A549 (cell line): ENCODE measurements at regions not wholly inside any gene's neighbourhood (a gene's known extent, or its start where the extent isn't known, plus 50 kb on each side); places are given as distances from the start of the nearest gene placed in this dataset.

Experiments used
- ATAC-seq, 2 experiments: fragments of 200-7000 bp in 1 of 2; fragments of >200 bp in 1 of 2; cut with Nextera tagmentation in 1 of 2; cut with Tn5 transposase in 1 of 2; 3 replicates each; pipeline versions ENCODE4 v1.8.0 to v1.9.1; 2018 to 2020; ENCODE audit warnings: mild to moderate bottlenecking in 1 of 2, moderate library complexity in 1 of 2
- CTCF ChIA-PET: fragments of 300-600 bp; sonication (Branson Sonifier 250); formaldehyde crosslinking; extraction: SDS; loops from one replicate; lab custom pipeline; 2021; ENCODE audit warnings: antibody characterized with exemption, inconsistent platforms; lab: Yijun Ruan, JAX
- POLR2A ChIA-PET: fragments of 350-600 bp; formaldehyde crosslinking; extraction: SDS; loops from one replicate; lab custom pipeline; 2021; ENCODE audit warnings: antibody characterized with exemption, inconsistent platforms; lab: Yijun Ruan, JAX
- DNase-seq, 2 experiments: peaks; one replicate each; pipeline versions ENCODE4 v3.0.0 to v3.0.0-alpha.2; 2011 to 2016; ENCODE audit warnings: low read depth in 1 of 2, low spot score in 1 of 2
- FAIRE-seq: peaks from 2 replicates; lab custom pipeline; 2011; peaks lifted over from hg19 to GRCh38; lab: Jason Lieb, UNC
- H3K27ac ChIP-seq, 2 experiments: fragments of >200 bp; sonication (Bioruptor Twin); formaldehyde crosslinking; 3 replicates each; pipeline ENCODE4 v1.5.1; 2016 to 2017
- H3K4me1 ChIP-seq: fragments of >200 bp; sonication (Bioruptor Twin); formaldehyde crosslinking; 3 replicates; pipeline ENCODE4 v1.6.1; 2016
- H3K4me2 ChIP-seq: fragments of >200 bp; sonication (Bioruptor Twin); formaldehyde crosslinking; 3 replicates; pipeline ENCODE4 v1.6.1; 2016
- H3K4me3 ChIP-seq: fragments of >200 bp; sonication (Bioruptor Twin); formaldehyde crosslinking; 3 replicates; pipeline ENCODE4 v1.5.1; 2016
- H3K9me3 ChIP-seq: fragments of >200 bp; sonication (Bioruptor Twin); formaldehyde crosslinking; 3 replicates; pipeline ENCODE4 v1.6.1; 2016
- CBX8 ChIP-seq: fragments of 200-600 bp; sonication (generic); IDR thresholded peaks from 2 replicates; pipeline ENCODE4 v1.6.1; 2016
- CEBPB ChIP-seq, 2 experiments: fragments of >200 bp in 1 of 2; sonication (Bioruptor Twin) in 1 of 2; formaldehyde crosslinking in 1 of 2; IDR thresholded peaks; 2 replicates each; pipeline ENCODE4 v1.6.1; 2012 to 2016
- EHF ChIP-seq: fragments of 250-450 bp; sonication (Bioruptor Pico); IDR thresholded peaks from 2 replicates; pipeline ENCODE4 v1.5.0; 2020; ENCODE audit warnings: mild to moderate bottlenecking
- ESRRA ChIP-seq: fragments of 150-350 bp; IDR thresholded peaks from 2 replicates; pipeline ENCODE4 v1.6.1; 2014; ENCODE audit warnings: mild to moderate bottlenecking, low read length, borderline replicate concordance
- FOSB ChIP-seq: fragments of 250-450 bp; sonication (Bioruptor Pico); IDR thresholded peaks from 2 replicates; pipeline ENCODE4 v1.5.0; 2020; ENCODE audit warnings: mild to moderate bottlenecking, moderate library complexity
- FOXS1 ChIP-seq: fragments of 250-450 bp; sonication (Bioruptor Pico); IDR thresholded peaks from 2 replicates; pipeline ENCODE4 v1.5.0; 2020; ENCODE audit warnings: mild to moderate bottlenecking, moderate library complexity
- KDM1A ChIP-seq: fragments of 200-600 bp; sonication (generic); IDR thresholded peaks from 2 replicates; pipeline ENCODE4 v1.6.1; 2016; ENCODE audit warnings: low read depth, mild to moderate bottlenecking
- MAFK ChIP-seq: fragments of 450-650 bp; IDR thresholded peaks from 2 replicates; pipeline ENCODE4 v1.6.1; 2014; ENCODE audit not compliant: partially characterized antibody
- MYC ChIP-seq: IDR thresholded peaks from 2 replicates; pipeline ENCODE4 v1.6.1; 2012; ENCODE audit warnings: mild to moderate bottlenecking, inconsistent platforms, low read length, improper control_type of control experiment, borderline replicate concordance
- POLR2A ChIP-seq: IDR thresholded peaks from 2 replicates; pipeline ENCODE4 v1.6.1; 2012; ENCODE audit warnings: mild to moderate bottlenecking, low read length
- POLR2AphosphoS2 ChIP-seq: conservative IDR thresholded peaks from 2 replicates; pipeline ENCODE4 v1.6.1; 2012; ENCODE audit warnings: low read length, improper control_type of control experiment, inconsistent platforms
- RAD21 ChIP-seq, 2 experiments: fragments of >200 bp in 1 of 2; sonication (Bioruptor Twin) in 1 of 2; formaldehyde crosslinking in 1 of 2; IDR thresholded peaks in 1 of 2; conservative IDR thresholded peaks in 1 of 2; 2 replicates in 1 of 2; 3 replicates in 1 of 2; pipeline ENCODE4 v1.6.1; 2012 to 2018; ENCODE audit warnings: inconsistent platforms in 1 of 2
- RARB ChIP-seq: fragments of 250-450 bp; sonication (Bioruptor Pico); IDR thresholded peaks from 2 replicates; pipeline ENCODE4 v1.8.0; 2021; ENCODE audit warnings: mild to moderate bottlenecking, moderate library complexity
- RCOR1 ChIP-seq: fragments of 150-350 bp; IDR thresholded peaks from 2 replicates; pipeline ENCODE4 v1.6.1; 2014; ENCODE audit warnings: antibody characterized with exemption, low read length, low read depth
- RNF2 ChIP-seq: fragments of 200-600 bp; sonication (generic); IDR thresholded peaks from 2 replicates; pipeline ENCODE4 v1.6.1; 2016; ENCODE audit warnings: low read depth, mild to moderate bottlenecking, antibody characterized with exemption, moderate library complexity, borderline replicate concordance
- ZSCAN20 ChIP-seq: fragments of 250-450 bp; sonication (Bioruptor Pico); IDR thresholded peaks from 2 replicates; pipeline ENCODE4 v1.8.0; 2022; ENCODE audit warnings: mild to moderate bottlenecking, moderate library complexity
- WGBS: methylation state at CpG from one replicate; pipeline ENCODE4 v1.1.6; 2017; ENCODE audit errors: missing lambda C conversion rate; 5-methylcytosine and 5-hydroxymethylcytosine counted together
- TF ChIP-seq, protein P1 (sequence below): fragments of 250-450 bp; sonication (Bioruptor Pico); IDR thresholded peaks from 2 replicates; pipeline ENCODE4 v1.5.0; 2021; ENCODE audit warnings: mild to moderate bottlenecking, moderate library complexity, borderline replicate concordance
- TF ChIP-seq, protein P2 (sequence below): fragments of 200-600 bp; sonication (generic); IDR thresholded peaks from 2 replicates; pipeline ENCODE4 v1.6.1; 2016; ENCODE audit warnings: antibody characterized with exemption, mild to moderate bottlenecking, moderate library complexity
- TF ChIP-seq, protein P3 (sequence below): fragments of >200 bp; sonication (Bioruptor Twin); formaldehyde crosslinking; IDR thresholded peaks from 3 replicates; pipeline ENCODE4 v1.5.1; 2016
- TF ChIP-seq, protein P4 (sequence below): fragments of >200 bp; sonication (Bioruptor Twin); formaldehyde crosslinking; IDR thresholded peaks from 2 replicates; pipeline ENCODE4 v1.6.1; 2016
- TF ChIP-seq, protein P5 (sequence below): fragments of 450-650 bp; IDR thresholded peaks from 2 replicates; pipeline ENCODE4 v1.6.1; 2014; ENCODE audit warnings: antibody characterized with exemption

DNA sequence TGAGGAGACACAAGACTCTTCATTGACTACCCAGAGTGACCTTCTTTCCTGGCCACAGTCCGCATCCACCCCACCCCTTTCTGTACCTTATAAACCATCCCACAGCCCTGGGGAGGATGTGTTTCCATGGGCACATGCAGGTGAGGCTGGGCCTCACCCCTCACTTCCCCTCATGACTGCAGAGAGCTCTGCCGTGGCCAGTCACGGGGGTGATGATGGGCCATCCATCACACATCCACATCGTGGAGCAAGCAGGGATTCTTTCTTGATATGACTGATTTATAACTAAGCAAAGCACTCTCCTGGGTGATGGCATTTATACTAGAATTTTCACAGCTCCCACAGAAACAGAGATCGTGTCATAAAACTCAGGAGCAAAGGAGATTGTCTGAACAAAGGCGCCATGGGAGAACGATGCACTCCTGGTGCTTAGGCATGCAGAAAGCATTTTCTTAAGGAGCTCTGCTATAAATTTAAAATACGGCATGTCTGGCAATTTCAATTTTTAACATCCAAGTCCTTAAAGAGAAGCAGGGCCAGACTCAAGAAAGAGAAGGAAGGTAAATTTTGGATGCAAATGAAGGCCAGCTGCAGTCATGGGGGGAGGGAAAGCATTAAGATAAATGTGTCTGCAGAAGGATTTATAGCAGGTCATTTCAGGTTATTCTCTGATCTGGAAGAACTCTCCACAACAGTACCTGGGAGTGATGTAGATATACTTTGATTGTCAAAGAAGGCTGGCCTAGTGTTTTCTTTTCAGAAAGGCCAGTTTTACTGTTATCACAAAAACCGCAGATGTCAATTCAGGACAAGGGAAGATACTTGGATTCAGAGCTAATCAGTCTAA is 777.0 kb downstream of the C6orf118 start:
- ChIA-PET CTCF (no interaction called here), POLR2A (no interaction called here)
- H3K9me3 ChIP-seq = no peaks in the 10 kb centered on the region
- no peak overlapping the region for H3K4me2 ChIP-seq
- 35% methylated on average over 9 of the region's 9 CpGs for WGBS
- no peaks in the 10 kb centered on the region for H3K4me1 ChIP-seq
- DNase-seq (no peak), FAIRE-seq (no peak), ATAC-seq (no peak)
- no peak overlapping the region for H3K4me3 ChIP-seq
- TF ChIP-seq, protein P1, sequence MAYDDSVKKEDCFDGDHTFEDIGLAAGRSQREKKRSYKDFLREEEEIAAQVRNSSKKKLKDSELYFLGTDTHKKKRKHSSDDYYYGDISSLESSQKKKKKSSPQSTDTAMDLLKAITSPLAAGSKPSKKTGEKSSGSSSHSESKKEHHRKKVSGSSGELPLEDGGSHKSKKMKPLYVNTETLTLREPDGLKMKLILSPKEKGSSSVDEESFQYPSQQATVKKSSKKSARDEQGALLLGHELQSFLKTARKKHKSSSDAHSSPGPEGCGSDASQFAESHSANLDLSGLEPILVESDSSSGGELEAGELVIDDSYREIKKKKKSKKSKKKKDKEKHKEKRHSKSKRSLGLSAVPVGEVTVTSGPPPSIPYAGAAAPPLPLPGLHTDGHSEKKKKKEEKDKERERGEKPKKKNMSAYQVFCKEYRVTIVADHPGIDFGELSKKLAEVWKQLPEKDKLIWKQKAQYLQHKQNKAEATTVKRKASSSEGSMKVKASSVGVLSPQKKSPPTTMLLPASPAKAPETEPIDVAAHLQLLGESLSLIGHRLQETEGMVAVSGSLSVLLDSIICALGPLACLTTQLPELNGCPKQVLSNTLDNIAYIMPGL (CRISPR knock-in tag) = no peak
- no peak for TF ChIP-seq RNF2
- TF ChIP-seq RAD21 (conservative IDR thresholded peaks at IDR 0.05 in 1 of 2, IDR thresholded peaks at IDR 0.05 in 1 of 2) = no peak
- TF ChIP-seq MAFK = no peak
- no peak for TF ChIP-seq CEBPB (IDR thresholded peaks at IDR 0.05)
- TF ChIP-seq CBX8 = no peak
- no peak for TF ChIP-seq EHF
- TF ChIP-seq MYC = no peak
- no peak for TF ChIP-seq FOXS1 (CRISPR knock-in tag)
- TF ChIP-seq ZSCAN20 (CRISPR knock-in tag) = no peak
- no peak for TF ChIP-seq RARB (CRISPR knock-in tag)
- no peak overlapping the region for H3K27ac ChIP-seq

DNA sequence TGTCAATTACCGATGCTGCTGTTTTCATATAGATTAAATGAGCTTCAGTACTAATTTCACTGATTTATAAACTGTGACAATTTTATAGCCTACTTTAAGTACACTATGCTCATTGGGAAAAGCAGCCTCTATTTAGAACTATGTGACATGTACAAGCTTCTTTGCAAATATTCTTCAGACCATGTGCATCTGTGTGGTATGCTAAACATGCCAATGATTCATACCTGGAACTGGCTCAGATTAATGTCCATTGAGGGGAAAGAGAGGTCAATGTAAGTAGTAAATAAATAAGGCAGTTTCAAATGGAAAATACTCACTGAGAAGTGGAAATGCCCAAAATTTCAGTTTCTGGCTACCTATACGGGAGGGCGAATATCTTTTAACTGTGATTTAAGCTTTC is 777.7 kb downstream of the C6orf118 start:
- Histone ChIP-seq H3K4me3 (no peak overlapping the region), H3K27ac (no peak overlapping the region), H3K4me2 (no peak overlapping the region), H3K4me1 (no peaks in the 10 kb centered on the region), H3K9me3 (no peaks in the 10 kb centered on the region)
- FAIRE-seq (no peak), ATAC-seq (no peak), DNase-seq (no peak)
- POLR2A ChIA-PET = no interaction called here
- no peak for TF ChIP-seq RAD21 (conservative IDR thresholded peaks at IDR 0.05 in 1 of 2, IDR thresholded peaks at IDR 0.05 in 1 of 2)
- TF ChIP-seq, protein P2, sequence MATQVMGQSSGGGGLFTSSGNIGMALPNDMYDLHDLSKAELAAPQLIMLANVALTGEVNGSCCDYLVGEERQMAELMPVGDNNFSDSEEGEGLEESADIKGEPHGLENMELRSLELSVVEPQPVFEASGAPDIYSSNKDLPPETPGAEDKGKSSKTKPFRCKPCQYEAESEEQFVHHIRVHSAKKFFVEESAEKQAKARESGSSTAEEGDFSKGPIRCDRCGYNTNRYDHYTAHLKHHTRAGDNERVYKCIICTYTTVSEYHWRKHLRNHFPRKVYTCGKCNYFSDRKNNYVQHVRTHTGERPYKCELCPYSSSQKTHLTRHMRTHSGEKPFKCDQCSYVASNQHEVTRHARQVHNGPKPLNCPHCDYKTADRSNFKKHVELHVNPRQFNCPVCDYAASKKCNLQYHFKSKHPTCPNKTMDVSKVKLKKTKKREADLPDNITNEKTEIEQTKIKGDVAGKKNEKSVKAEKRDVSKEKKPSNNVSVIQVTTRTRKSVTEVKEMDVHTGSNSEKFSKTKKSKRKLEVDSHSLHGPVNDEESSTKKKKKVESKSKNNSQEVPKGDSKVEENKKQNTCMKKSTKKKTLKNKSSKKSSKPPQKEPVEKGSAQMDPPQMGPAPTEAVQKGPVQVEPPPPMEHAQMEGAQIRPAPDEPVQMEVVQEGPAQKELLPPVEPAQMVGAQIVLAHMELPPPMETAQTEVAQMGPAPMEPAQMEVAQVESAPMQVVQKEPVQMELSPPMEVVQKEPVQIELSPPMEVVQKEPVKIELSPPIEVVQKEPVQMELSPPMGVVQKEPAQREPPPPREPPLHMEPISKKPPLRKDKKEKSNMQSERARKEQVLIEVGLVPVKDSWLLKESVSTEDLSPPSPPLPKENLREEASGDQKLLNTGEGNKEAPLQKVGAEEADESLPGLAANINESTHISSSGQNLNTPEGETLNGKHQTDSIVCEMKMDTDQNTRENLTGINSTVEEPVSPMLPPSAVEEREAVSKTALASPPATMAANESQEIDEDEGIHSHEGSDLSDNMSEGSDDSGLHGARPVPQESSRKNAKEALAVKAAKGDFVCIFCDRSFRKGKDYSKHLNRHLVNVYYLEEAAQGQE = no peak
- TF ChIP-seq RCOR1 = no peak
- no peak for TF ChIP-seq POLR2AphosphoS2
- WGBS = 19% methylated on average over 3 of the region's 3 CpGs
- CTCF ChIA-PET = no interaction called here

DNA sequence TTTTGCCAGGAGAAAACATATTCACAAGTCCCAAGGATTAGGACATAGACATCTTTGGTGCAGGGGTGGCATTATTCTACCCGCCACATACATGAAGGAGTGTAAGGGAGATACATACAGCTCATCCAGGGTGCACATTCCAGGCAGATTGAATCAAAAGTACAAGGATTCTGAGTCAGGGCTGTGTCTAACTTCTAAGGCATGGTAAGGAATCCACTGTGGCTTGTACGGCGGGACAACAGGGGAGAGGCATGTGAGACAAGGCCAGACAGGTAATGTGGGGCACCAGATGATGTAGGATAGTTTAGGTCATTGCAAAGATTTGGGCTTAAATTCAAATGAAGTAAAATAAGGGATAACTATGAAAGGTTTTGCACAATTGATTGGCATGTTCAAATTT is 780.9 kb downstream of the C6orf118 start:
- H3K4me3 ChIP-seq = no peak overlapping the region
- DNase-seq (no peak), ATAC-seq (no peak), FAIRE-seq (no peak)
- H3K4me1 ChIP-seq = no peaks in the 10 kb centered on the region
- H3K4me2 ChIP-seq = no peak overlapping the region
- ChIA-PET CTCF (no interaction called here), POLR2A (no interaction called here)
- H3K27ac ChIP-seq = no peak overlapping the region
- WGBS = 7% methylated on average over 3 of the region's 3 CpGs
- no peaks in the 10 kb centered on the region for H3K9me3 ChIP-seq
- TF ChIP-seq, protein P2 = no peak
- TF ChIP-seq, protein P3, sequence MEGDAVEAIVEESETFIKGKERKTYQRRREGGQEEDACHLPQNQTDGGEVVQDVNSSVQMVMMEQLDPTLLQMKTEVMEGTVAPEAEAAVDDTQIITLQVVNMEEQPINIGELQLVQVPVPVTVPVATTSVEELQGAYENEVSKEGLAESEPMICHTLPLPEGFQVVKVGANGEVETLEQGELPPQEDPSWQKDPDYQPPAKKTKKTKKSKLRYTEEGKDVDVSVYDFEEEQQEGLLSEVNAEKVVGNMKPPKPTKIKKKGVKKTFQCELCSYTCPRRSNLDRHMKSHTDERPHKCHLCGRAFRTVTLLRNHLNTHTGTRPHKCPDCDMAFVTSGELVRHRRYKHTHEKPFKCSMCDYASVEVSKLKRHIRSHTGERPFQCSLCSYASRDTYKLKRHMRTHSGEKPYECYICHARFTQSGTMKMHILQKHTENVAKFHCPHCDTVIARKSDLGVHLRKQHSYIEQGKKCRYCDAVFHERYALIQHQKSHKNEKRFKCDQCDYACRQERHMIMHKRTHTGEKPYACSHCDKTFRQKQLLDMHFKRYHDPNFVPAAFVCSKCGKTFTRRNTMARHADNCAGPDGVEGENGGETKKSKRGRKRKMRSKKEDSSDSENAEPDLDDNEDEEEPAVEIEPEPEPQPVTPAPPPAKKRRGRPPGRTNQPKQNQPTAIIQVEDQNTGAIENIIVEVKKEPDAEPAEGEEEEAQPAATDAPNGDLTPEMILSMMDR = no peak
- TF ChIP-seq ESRRA (no peak), KDM1A (no peak), FOSB (CRISPR knock-in tag) (no peak), POLR2A (no peak)
- TF ChIP-seq, protein P4, sequence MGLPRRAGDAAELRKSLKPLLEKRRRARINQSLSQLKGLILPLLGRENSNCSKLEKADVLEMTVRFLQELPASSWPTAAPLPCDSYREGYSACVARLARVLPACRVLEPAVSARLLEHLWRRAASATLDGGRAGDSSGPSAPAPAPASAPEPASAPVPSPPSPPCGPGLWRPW = no peak
- TF ChIP-seq, protein P5, sequence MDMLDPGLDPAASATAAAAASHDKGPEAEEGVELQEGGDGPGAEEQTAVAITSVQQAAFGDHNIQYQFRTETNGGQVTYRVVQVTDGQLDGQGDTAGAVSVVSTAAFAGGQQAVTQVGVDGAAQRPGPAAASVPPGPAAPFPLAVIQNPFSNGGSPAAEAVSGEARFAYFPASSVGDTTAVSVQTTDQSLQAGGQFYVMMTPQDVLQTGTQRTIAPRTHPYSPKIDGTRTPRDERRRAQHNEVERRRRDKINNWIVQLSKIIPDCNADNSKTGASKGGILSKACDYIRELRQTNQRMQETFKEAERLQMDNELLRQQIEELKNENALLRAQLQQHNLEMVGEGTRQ = no peak
